ENCODE measurements at regions not wholly inside any gene's neighbourhood (a gene's known extent, or its start where the extent isn't known, plus 50 kb on each side); places are given as distances from the start of the nearest gene placed in this dataset.

- TF ChIP-seq POLR2A (IDR thresholded peaks at IDR 0.05; ENCODE audit: low read length) = no peak
- no peak for TF ChIP-seq GATA1 (IDR thresholded peaks at IDR 0.05; ENCODE audit: low read depth, low read length)
These were observed 248.2 kb downstream of the ACTL7B start for GRCh38 chr9:108607607-108608006.

All from erythroblast (primary cell).